HG03039 (cell line): ENCODE measurements at regions not wholly inside any gene's neighbourhood (a gene's known extent, or its start where the extent isn't known, plus 50 kb on each side); places are given as distances from the start of the nearest gene placed in this dataset.

Experiments used
- ATAC-seq: cut with Tn5 transposase; IDR thresholded peaks from one replicate; pipeline ENCODE4 v1.9.1; 2021; ENCODE audit warnings: mild to moderate bottlenecking, moderate library complexity; ENCODE audit not compliant: unreplicated experiment

- no peak for ATAC-seq
Measured at GRCh38 chr2:6557737-6558136, 308.0 kb downstream of the CMPK2 start.

- no peak for ATAC-seq
Measured at GRCh38 chr2:6562771-6563170, 302.9 kb downstream of the CMPK2 start.

GRCh38 chr2:6564326-6564725 lies 301.4 kb downstream of the CMPK2 start:
- ATAC-seq = no peak

- ATAC-seq = no peak
Measured at GRCh38 chr2:6574121-6574520, 291.6 kb downstream of the CMPK2 start.

GRCh38 chr2:6576302-6576701 lies 289.4 kb downstream of the CMPK2 start:
- ATAC-seq = no peak

GRCh38 chr2:6577960-6578359 lies 287.7 kb downstream of the CMPK2 start:
- no peak for ATAC-seq

GRCh38 chr2:6578416-6578815 lies 287.3 kb downstream of the CMPK2 start:
- no peak for ATAC-seq

- ATAC-seq = no peak
Measured at GRCh38 chr2:6579281-6579680, 286.4 kb downstream of the CMPK2 start.

GRCh38 chr2:6580982-6581381 lies 284.7 kb downstream of the CMPK2 start:
- no peak for ATAC-seq

GRCh38 chr2:6589150-6589549 lies 276.6 kb downstream of the CMPK2 start:
- ATAC-seq = no peak

- ATAC-seq = no peak
Measured at GRCh38 chr2:6590442-6590841, 275.3 kb downstream of the CMPK2 start.

- no peak for ATAC-seq
Measured at GRCh38 chr2:6602471-6602870, 263.2 kb downstream of the CMPK2 start.

- no peak for ATAC-seq
Measured at GRCh38 chr2:6605836-6606505, 259.7 kb downstream of the CMPK2 start.

GRCh38 chr2:6617794-6618193 lies 247.9 kb downstream of the CMPK2 start:
- ATAC-seq = no peak

- no peak for ATAC-seq
Measured at GRCh38 chr2:6618201-6618600, 247.5 kb downstream of the CMPK2 start.

- no peak for ATAC-seq
Measured at GRCh38 chr2:6623746-6624145, 242.0 kb downstream of the CMPK2 start.

GRCh38 chr2:6626401-6627012 lies 239.2 kb downstream of the CMPK2 start:
- ATAC-seq = no peak

GRCh38 chr2:6627316-6627715 lies 238.4 kb downstream of the CMPK2 start:
- ATAC-seq = no peak

- ATAC-seq = no peak
Measured at GRCh38 chr2:6630209-6630608, 235.5 kb downstream of the CMPK2 start.

GRCh38 chr2:6635296-6635695 lies 230.4 kb downstream of the CMPK2 start:
- no peak for ATAC-seq

GRCh38 chr2:6637330-6637729 lies 228.4 kb downstream of the CMPK2 start:
- no peak for ATAC-seq

- ATAC-seq = no peak
Measured at GRCh38 chr2:6639929-6640620, 225.6 kb downstream of the CMPK2 start.
